ENCODE measurements at regions not wholly inside any gene's neighbourhood (a gene's known extent, or its start where the extent isn't known, plus 50 kb on each side); places are given as distances from the start of the nearest gene placed in this dataset.

- TF ChIP-seq CTCF (IDR thresholded peaks at IDR 0.05) (no peak), EP300 (IDR thresholded peaks at IDR 0.05) (no peak)
These were observed 1366.1 kb upstream of the CELF4 start for GRCh38 chr18:38931754-38932050.
